ENCODE measurements at regions not wholly inside any gene's neighbourhood (a gene's known extent, or its start where the extent isn't known, plus 50 kb on each side); places are given as distances from the start of the nearest gene placed in this dataset.

DNA sequence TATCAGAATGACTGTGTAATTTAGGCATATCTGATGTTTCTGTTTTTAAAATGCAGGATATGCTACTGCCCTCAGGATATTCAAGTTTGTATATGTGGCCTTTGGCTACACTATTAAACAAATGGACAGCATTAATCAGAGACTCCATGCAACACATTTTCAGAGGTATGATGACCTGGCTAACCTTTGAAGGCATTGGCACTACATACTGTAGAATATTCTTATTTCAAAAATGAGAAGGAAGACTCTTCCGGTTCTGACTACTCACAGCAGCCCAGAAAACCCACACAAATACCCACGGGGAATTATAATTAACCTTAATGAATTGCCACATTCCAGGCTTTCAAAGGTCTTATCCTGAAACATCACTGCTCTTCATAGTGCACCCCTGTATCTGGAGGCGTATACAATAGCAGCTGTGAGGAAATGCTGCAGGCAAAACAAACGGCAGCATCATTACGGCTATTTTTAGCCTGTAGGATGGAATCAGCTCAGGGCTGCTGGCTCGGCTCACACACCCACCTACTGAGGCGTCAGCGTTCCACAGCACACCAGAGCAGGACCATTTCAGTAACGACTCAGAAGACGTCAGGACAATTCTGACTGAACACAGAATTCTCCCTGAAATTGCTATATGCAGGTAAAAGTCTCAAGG lies 648.5 kb downstream of the RPS29 start:
- H3K4me3 ChIP-seq (ENCODE audit: low read depth, low read length): no peak overlapping the region
- TF ChIP-seq, protein P1, sequence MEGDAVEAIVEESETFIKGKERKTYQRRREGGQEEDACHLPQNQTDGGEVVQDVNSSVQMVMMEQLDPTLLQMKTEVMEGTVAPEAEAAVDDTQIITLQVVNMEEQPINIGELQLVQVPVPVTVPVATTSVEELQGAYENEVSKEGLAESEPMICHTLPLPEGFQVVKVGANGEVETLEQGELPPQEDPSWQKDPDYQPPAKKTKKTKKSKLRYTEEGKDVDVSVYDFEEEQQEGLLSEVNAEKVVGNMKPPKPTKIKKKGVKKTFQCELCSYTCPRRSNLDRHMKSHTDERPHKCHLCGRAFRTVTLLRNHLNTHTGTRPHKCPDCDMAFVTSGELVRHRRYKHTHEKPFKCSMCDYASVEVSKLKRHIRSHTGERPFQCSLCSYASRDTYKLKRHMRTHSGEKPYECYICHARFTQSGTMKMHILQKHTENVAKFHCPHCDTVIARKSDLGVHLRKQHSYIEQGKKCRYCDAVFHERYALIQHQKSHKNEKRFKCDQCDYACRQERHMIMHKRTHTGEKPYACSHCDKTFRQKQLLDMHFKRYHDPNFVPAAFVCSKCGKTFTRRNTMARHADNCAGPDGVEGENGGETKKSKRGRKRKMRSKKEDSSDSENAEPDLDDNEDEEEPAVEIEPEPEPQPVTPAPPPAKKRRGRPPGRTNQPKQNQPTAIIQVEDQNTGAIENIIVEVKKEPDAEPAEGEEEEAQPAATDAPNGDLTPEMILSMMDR (IDR thresholded peaks at IDR 0.05; ENCODE audit: low read depth, low read length): no peak
- TF ChIP-seq POLR2A (IDR thresholded peaks at IDR 0.05; ENCODE audit: extremely low read depth, insufficient read length) (no peak), MYC (IDR thresholded peaks at IDR 0.05; ENCODE audit: low read depth, low read length) (no peak)
- TF ChIP-seq, protein P2, sequence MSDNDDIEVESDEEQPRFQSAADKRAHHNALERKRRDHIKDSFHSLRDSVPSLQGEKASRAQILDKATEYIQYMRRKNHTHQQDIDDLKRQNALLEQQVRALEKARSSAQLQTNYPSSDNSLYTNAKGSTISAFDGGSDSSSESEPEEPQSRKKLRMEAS (IDR thresholded peaks at IDR 0.05; ENCODE audit: low read depth, low read length): no peak
- DNase-seq (ENCODE audit: low read depth): no peak

DNA sequence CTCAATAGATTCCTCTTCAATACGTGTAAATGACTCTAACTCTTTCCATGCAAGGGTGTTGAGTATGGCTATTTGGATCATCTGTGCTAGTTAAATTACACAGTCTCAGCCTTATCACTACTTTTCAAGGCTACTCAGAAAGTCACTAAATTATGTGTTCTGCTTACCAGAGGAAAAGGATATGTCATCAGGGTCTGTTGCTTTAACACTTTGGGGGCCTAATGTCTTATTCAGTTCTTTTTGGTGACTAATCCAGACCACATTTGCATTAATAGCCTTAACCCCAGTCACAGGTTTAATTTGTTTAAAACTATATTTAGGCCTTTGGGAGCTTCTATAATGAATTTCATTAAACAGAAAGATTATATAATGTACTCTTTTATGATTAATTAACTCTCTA lies 649.3 kb downstream of the RPS29 start:
- DNase-seq (ENCODE audit: low read depth): no peak
- no peak overlapping the region for H3K4me3 ChIP-seq (ENCODE audit: low read depth, low read length)
- TF ChIP-seq, protein P1 (IDR thresholded peaks at IDR 0.05; ENCODE audit: low read depth, low read length): no peak
- TF ChIP-seq POLR2A (IDR thresholded peaks at IDR 0.05; ENCODE audit: extremely low read depth, insufficient read length) (no peak), MYC (IDR thresholded peaks at IDR 0.05; ENCODE audit: low read depth, low read length) (no peak)
- TF ChIP-seq, protein P2 (IDR thresholded peaks at IDR 0.05; ENCODE audit: low read depth, low read length): no peak

DNA sequence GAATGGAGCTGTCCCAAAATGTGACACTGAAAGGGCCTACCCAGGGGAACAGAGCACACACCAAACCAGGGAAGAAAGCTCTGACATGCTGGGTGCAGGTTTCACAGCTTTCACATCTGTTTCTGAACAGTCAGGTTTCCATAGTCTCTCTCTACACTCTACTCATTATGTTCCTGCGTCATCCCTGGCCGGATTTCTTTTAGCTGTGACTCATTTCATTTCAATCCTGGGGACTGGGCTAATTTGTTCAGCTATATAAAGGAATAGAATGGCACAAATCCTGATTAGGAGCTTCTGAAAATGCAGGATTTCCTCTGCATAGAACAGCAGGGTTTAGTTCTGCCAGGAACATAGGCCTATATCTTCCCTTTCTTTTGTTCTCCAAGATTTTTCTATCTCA lies 649.8 kb downstream of the RPS29 start:
- DNase-seq (ENCODE audit: low read depth): no peak
- TF ChIP-seq, protein P1 (IDR thresholded peaks at IDR 0.05; ENCODE audit: low read depth, low read length): no peak
- no peak for TF ChIP-seq POLR2A (IDR thresholded peaks at IDR 0.05; ENCODE audit: extremely low read depth, insufficient read length)
- TF ChIP-seq, protein P2 (IDR thresholded peaks at IDR 0.05; ENCODE audit: low read depth, low read length): no peak
- no peak for TF ChIP-seq MYC (IDR thresholded peaks at IDR 0.05; ENCODE audit: low read depth, low read length)
- no peak overlapping the region for H3K4me3 ChIP-seq (ENCODE audit: low read depth, low read length)

DNA sequence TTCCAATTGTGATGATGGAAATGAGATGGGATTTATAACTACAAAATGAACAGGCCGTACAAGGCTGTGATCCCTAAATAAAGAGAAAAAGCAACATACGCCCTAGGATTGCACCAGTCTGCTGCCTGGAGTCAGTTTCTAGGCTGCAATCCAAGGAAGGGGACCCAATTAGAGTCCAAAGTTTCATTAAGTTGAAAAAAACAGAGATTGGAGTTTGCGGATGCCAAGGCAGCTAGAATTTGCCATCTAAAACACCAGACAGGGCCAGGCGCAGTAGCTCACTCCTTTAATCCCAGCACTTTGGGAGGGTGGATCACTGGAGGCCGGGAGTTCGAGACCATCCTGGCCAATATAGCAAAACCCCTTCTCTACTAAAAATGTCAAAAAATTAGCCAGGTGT lies 661.0 kb downstream of the RPS29 start:
- H3K4me3 ChIP-seq (ENCODE audit: low read depth, low read length): no peak overlapping the region
- DNase-seq (ENCODE audit: low read depth): no peak
- TF ChIP-seq, protein P2 (IDR thresholded peaks at IDR 0.05; ENCODE audit: low read depth, low read length): no peak
- TF ChIP-seq, protein P1 (IDR thresholded peaks at IDR 0.05; ENCODE audit: low read depth, low read length): no peak
- TF ChIP-seq POLR2A (IDR thresholded peaks at IDR 0.05; ENCODE audit: extremely low read depth, insufficient read length): no peak
- no peak for TF ChIP-seq MYC (IDR thresholded peaks at IDR 0.05; ENCODE audit: low read depth, low read length)

DNA sequence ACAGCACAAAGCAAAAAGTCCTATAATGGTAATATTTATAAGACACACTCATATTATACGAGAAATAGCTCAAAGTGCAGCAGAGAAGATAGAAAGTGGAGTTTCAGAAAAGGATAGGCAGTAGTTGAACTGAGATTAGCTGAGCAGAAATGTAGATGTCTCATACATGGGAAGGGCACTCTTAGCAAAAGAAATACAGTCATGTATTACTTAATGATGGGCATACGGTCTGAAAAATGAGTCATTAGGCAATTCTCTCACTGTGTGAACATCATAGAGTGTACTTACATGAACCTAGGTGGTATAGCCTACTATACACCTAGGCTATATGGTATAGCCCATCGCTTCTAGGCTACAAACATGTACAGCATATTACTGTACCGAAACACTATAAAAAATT lies 671.3 kb downstream of the RPS29 start:
- DNase-seq (ENCODE audit: low read depth): no peak
- TF ChIP-seq MYC (IDR thresholded peaks at IDR 0.05; ENCODE audit: low read depth, low read length) (no peak), POLR2A (IDR thresholded peaks at IDR 0.05; ENCODE audit: extremely low read depth, insufficient read length) (no peak)
- TF ChIP-seq, protein P2 (IDR thresholded peaks at IDR 0.05; ENCODE audit: low read depth, low read length): no peak
- TF ChIP-seq, protein P1 (IDR thresholded peaks at IDR 0.05; ENCODE audit: low read depth, low read length): no peak
- no peak overlapping the region for H3K4me3 ChIP-seq (ENCODE audit: low read depth, low read length)
